Adrenal gland (tissue), 9 donors: ENCODE measurements at regions not wholly inside any gene's neighbourhood (a gene's known extent, or its start where the extent isn't known, plus 50 kb on each side); places are given as distances from the start of the nearest gene placed in this dataset.

Experiments used
- DNase-seq, 7 donors: peaks; one replicate each; pipeline ENCODE4 v3.0.0-alpha.2; 2019 to 2020
- H3K27ac ChIP-seq, 5 donors: fragments of 200-600 bp; sonication (generic) in 4 of 5; 1 replicate in 3 of 5; 2 replicates in 2 of 5; pipeline versions ENCODE4 v1.5.1 to v1.8.0; 2016 to 2020; ENCODE audit warnings: mild to moderate bottlenecking in 1 of 5
- H3K27me3 ChIP-seq: fragments of 200-600 bp; 2 replicates; pipeline ENCODE4 v1.8.0; 2021
- H3K36me3 ChIP-seq, 2 donors: fragments of 200-600 bp; replicated peaks in 1 of 2; 1 replicate in 1 of 2; 2 replicates in 1 of 2; pipeline versions ENCODE4 v1.5.1 to v1.8.0; 2018 to 2022
- H3K4me1 ChIP-seq, 2 donors: fragments of 200-600 bp; replicated peaks in 1 of 2; 1 replicate in 1 of 2; 2 replicates in 1 of 2; pipeline versions ENCODE4 v1.5.1 to v1.8.0; 2018 to 2021
- H3K4me3 ChIP-seq, 4 donors: fragments of 200-600 bp; sonication (generic) in 3 of 4; one replicate each; pipeline ENCODE4 v1.5.1; 2016 to 2018
- H3K9me3 ChIP-seq, 3 donors: fragments of 200-600 bp; sonication (generic) in 1 of 3; replicated peaks in 1 of 3; 1 replicate in 2 of 3; 2 replicates in 1 of 3; pipeline versions ENCODE4 v1.5.1 to v1.8.0; 2016 to 2021
- CTCF ChIP-seq, 6 experiments: fragments of 450-650 bp in 4 of 6; fragments of 200-600 bp in 2 of 6; sonication (generic) in 1 of 6; IDR thresholded peaks; 1 replicate in 5 of 6; 2 replicates in 1 of 6; pipeline versions ENCODE4 v1.5.1 to v1.8.0; 2016 to 2021; ENCODE audit warnings: antibody characterized with exemption in 6 of 6, mild to moderate bottlenecking in 2 of 6, moderate library complexity in 1 of 6
- POLR2A ChIP-seq, 2 donors: fragments of 450-650 bp; IDR thresholded peaks; one replicate each; pipeline ENCODE4 v1.6.1; 2017; ENCODE audit warnings: antibody characterized with exemption in 2 of 2, mild to moderate bottlenecking in 2 of 2, moderate library complexity in 1 of 2
- WGBS, 4 donors: extraction: QIAGEN DNeasy Blood & Tissue Kit in 2 of 4; methylation state at CpG; one replicate each; pipeline versions ENCODE4 v1.1.5 to v1.1.7; 2013 to 2017; 5-methylcytosine and 5-hydroxymethylcytosine counted together
- intact Hi-C, 2 donors: fragments of 100-400 bp; cut with DNase I; formaldehyde crosslinking; loops; one replicate each; pipeline versions ENCODE4 v1.14.1 to v1.15.0; 2022 to 2023
- donor health status: healthy with polysubstance abuse.
- donor health status: Bipolar disorder and iron deficiency.
- donor health status: DM: yes; HTN: yes; CAD: no.
- donor health status: DM: no; HTN: no; CAD: no.
- donor health status: DM: no; HTN: no; CAD: no.

DNA sequence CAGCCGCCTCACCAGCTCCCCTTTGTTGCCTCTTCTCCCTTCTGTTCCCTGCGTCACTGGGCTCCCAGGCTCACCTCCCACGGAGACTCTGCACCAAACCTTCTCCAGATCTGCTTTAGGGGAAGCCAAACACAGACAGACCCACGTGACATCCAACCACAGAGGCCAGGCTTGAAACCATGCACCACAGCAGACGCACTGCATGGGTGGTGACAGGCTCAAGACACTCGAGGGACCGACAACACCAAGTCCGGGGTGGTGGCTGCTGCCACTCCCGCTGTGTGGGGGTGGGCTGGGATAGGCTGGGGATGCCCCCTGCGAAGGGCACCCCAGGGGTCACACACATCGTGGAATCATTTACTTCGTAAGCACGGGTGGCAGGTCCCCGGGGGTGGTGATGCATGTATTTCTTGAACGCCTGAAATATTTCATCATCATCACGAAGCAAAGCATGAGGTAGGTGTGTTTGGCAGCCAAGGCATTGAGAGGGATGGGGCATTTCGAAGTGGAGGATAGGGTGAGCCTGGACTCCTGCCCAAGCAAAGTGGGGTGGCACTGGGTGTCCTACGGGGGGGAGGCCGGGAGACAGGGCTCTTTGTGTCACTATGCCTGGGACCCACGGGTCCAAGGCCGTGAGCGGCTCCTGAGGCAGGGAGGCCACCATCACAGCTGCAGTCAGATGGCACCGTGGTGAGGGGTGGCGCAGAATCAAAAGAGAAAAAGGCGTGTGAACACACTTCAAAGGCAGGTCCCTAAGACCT, 66.8 kb upstream of the RFLNA start:
- Histone ChIP-seq H3K4me1 (no peaks in the 10 kb centered on the region), H3K27me3 (no peaks in the 10 kb centered on the region), H3K4me3 (no peak overlapping the region), H3K36me3 (no peaks in the 10 kb centered on the region), H3K9me3 (no peaks in the 10 kb centered on the region), H3K27ac (no peak overlapping the region)
- no peak for DNase-seq
- intact Hi-C loops: no loop called here
- 80 to 86% (median 83%) methylated on average over 23 to 25 of the region's 25 CpGs for WGBS, 4 donors
- TF ChIP-seq CTCF (IDR thresholded peaks at IDR 0.05) (no peak), POLR2A (IDR thresholded peaks at IDR 0.05) (no peak)

DNA sequence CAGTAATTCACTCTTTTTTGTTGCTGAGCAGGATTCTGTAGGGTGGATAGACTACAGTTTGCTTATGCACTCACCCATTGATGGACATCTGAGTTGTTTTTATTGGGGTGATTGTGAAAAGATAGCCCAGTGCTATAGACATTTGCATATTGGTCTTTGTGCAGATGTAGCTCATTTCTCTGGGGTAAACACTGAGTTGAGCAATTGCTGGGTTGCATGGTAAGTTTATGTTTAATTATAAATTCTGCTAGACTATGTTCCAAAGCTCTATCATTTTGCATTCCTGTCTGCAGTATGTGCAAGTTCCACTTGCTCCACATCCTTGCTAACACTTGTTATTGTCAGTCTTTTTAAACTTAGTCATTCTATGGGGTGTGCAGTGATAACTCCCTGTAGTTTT, 65.4 kb upstream of the RFLNA start:
- no peaks in the 10 kb centered on the region for H3K27me3 ChIP-seq
- no peaks in the 10 kb centered on the region for H3K36me3 ChIP-seq
- TF ChIP-seq CTCF (IDR thresholded peaks at IDR 0.05) (no peak), POLR2A (IDR thresholded peaks at IDR 0.05) (no peak)
- intact Hi-C loops: no loop called here
- H3K27ac ChIP-seq: no peak overlapping the region
- DNase-seq: no peak
- no peak overlapping the region for H3K4me3 ChIP-seq
- no peaks in the 10 kb centered on the region for H3K4me1 ChIP-seq
- no peaks in the 10 kb centered on the region for H3K9me3 ChIP-seq

GRCh38 chr12:124230117-124230757, 64.7 kb upstream of the RFLNA start:
- Histone ChIP-seq H3K27me3 (no peaks in the 10 kb centered on the region), H3K4me3 (no peak overlapping the region), H3K27ac (no peak overlapping the region), H3K36me3 (no peaks in the 10 kb centered on the region), H3K9me3 (no peaks in the 10 kb centered on the region), H3K4me1 (no peaks in the 10 kb centered on the region)
- intact Hi-C loops: no loop called here
- DNase-seq: no peak
- 64 to 79% (median 68%) methylated on average over 2 of the region's 2 CpGs for WGBS, 4 donors
- TF ChIP-seq CTCF (IDR thresholded peaks at IDR 0.05): no peak
- no peak for TF ChIP-seq POLR2A (IDR thresholded peaks at IDR 0.05)

DNA sequence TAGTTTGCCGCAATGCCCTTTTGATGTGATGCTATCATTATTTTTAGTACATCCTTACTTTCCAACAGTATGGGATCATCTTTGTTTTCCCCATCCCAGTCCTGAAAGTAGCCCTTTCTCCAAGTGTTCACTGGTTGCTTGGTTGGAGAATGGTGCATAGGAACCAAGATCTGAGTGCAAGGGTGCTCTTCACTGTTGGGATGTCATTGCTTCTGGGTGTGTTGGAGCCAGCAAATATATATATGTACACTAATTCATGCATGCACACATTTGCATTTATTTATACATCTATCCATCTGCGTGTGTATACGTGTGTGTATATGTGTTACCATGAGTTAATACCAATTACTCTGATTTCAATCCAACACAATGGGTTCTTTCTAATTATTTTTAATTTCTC, 64.1 kb upstream of the RFLNA start:
- intact Hi-C loops: no loop called here
- no peaks in the 10 kb centered on the region for H3K4me1 ChIP-seq
- 92 to 97% (median 93%) methylated on average over 3 of the region's 3 CpGs for WGBS, 4 donors

More for the DNA sequence above, 64.1 kb upstream of the RFLNA start:
- no peaks in the 10 kb centered on the region for H3K9me3 ChIP-seq
- H3K27me3 ChIP-seq: no peaks in the 10 kb centered on the region
- no peaks in the 10 kb centered on the region for H3K36me3 ChIP-seq
- TF ChIP-seq CTCF (IDR thresholded peaks at IDR 0.05): no peak
- TF ChIP-seq POLR2A (IDR thresholded peaks at IDR 0.05): no peak
- H3K4me3 ChIP-seq: no peak overlapping the region
- no peak overlapping the region for H3K27ac ChIP-seq
- no peak for DNase-seq
